GM18502 (cell line): ENCODE measurements at regions not wholly inside any gene's neighbourhood (a gene's known extent, or its start where the extent isn't known, plus 50 kb on each side); places are given as distances from the start of the nearest gene placed in this dataset.
"Not testable (repeated sequence)": the region's sequence is repeated elsewhere in the genome, so short reads cannot be mapped to it uniquely, and the experiment has no call there.

Source experiments
- ATAC-seq: cut with Tn5 transposase; IDR thresholded peaks from one replicate; pipeline ENCODE4 v1.9.1; 2021; ENCODE audit warnings: mild to moderate bottlenecking; ENCODE audit not compliant: unreplicated experiment, poor library complexity

DNA sequence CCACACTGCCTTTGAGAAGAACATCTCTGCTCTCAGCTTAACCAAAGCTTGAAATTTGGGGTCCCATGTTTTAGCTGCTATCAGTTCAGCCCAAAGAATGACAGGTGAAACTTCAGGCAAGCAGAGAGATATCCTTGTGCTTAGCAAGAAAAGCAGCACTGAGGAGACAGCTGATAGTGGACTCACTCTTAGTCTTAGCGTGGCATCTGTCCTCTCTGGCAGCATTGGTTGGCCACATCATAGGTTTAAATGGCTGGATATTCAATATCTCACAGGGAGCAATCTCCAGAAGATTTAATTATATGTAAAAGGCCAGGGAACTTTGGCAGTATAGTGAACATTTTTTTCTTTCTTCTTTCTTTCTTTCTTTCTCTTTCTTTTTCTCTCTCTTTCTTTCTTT lies 131.1 kb upstream of the SGK1 start:
- no peak for ATAC-seq

GRCh38 chr6:134447883-134448387 lies 130.0 kb upstream of the SGK1 start:
- ATAC-seq, result no peak

DNA sequence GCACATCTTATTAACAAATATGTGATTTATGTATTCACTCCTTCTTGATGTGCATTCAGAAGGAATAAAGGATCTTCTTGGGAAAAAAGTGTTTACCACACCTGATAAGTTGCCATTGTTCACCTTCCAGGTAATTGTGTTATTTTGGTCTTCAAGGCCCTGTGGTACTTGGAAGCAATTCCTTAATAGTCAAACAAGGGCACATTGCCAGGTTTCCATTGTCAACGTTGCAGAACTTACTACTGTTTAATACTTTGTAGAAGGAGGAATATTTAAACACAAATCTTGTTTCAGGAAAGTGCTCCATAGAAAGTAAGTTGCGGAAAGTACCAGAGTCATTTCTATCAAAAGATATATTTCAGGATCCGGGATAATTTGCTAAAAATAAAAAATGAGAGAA lies 129.5 kb upstream of the SGK1 start:
- ATAC-seq, result no peak

- ATAC-seq, result no peak
Measured at GRCh38 chr6:134446896-134447295, 129.0 kb upstream of the SGK1 start.

- no peak for ATAC-seq
Measured at GRCh38 chr6:134446218-134446848, 128.4 kb upstream of the SGK1 start.

DNA sequence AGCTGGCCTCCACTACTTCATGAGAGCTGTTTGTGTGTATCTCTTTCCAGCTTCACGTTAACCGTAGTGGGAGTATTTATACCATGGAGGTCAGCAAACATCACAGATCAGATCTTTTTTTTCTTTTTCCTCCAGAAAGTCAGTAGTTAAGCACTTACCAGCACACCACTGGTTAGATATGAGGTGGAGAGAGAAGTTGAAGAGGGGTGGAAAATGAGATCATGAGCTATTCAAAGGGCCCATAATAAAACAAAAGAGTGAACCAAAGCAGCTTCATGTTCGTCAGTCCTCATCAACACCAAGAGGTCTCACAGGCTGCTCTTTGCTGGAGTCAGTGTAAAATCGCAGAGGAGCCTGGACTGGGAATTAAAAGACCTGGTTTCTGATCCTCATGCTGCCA lies 125.1 kb upstream of the SGK1 start:
- ATAC-seq, result no peak

GRCh38 chr6:134442073-134442472 lies 124.2 kb upstream of the SGK1 start:
- no peak for ATAC-seq

DNA sequence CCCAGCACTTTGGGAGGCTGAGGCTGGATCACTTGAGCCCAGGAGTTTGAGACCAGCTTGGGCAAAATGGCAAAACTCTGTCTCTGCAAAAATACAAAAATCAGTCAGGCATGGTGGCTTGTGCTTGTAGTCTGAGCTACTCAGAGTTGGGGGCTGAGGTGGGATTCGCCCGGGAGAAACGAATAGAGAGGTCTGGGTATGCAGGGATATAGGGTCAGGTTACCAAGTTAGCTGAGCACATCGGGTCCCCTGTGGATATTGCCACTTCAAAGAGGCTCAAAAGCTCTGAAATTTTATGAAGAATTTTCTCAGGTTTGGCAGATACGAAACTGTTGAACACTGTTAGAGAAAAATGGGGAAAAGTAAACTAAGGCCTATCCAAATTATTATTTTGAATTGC lies 120.9 kb upstream of the SGK1 start:
- no peak for ATAC-seq

DNA sequence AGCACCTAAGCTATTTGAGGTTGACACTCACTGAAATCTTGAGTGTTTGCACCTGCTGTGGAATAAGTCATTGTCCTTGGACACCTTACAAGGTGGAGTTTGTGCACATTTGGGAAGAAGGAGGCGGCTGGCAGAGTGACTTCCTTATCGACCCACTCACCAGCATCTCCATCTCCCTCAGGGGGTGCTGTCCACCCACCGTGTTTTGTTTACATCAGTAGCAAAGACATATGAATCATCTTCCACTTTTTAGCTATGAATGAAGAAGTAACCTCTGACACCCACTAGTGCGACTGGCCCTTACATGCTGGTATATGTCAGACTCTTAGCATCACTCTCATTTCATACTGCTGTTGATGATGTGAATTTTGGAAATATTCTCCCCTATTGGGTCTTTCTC lies 119.5 kb upstream of the SGK1 start:
- ATAC-seq, result peak; percentile 48

GRCh38 chr6:134436950-134437349 lies 119.0 kb upstream of the SGK1 start:
- ATAC-seq, result peak; percentile 34

GRCh38 chr6:134436281-134436815 lies 118.4 kb upstream of the SGK1 start:
- ATAC-seq, result peak; percentile 92

- no peak for ATAC-seq
Measured at GRCh38 chr6:134435814-134436280, 117.9 kb upstream of the SGK1 start.

- no peak for ATAC-seq
Measured at GRCh38 chr6:134434019-134434942, 116.4 kb upstream of the SGK1 start.

DNA sequence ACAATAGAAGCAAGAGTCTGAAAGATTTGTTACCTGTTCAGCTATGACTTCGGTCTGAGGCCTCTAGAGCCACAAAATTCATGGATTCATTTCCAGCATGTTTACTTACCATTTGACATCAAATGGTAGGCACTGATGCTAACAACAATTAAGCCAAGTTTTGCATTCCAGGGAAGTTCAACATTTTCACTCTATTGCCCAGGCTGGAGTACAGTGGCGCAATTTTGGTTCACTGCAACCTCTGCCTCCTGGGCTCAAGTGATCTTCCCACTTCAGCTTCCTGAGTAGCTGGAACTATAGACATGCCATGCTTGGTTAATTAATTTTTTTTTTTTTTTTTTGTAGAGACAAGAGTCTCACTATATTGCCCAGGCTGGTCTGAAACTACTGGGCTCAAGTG lies 114.1 kb upstream of the SGK1 start:
- ATAC-seq, result no peak

GRCh38 chr6:134431421-134431859 lies 113.5 kb upstream of the SGK1 start:
- ATAC-seq, result no peak

DNA sequence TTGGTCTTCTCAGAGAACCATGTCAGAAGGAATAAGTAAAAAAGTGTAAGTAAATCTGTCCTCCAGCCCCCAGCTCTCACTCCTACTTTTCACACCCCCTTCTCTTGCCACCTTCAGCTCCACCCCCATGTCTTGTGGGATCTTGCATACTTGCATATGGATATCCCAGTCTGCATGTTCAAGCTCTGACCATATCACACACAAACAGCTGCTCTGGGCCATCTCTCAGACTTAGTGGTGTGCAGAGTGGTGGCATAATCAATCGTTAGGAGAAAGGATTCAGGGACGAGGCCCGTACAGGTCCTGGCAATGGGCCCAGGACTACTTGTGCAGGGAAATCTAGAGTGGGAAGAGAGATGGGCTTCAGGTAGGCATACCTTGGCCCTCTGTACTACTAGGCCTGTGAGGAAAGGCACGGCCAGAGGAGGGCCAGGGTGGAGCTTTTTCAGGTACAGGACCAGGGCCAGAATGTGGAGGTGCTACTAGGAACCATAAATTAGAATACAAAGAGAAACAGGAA lies 112.0 kb upstream of the SGK1 start:
- ATAC-seq, result no peak

- ATAC-seq, result no peak
Measured at GRCh38 chr6:134427721-134428120, 109.8 kb upstream of the SGK1 start.

GRCh38 chr6:134426623-134427022 lies 108.7 kb upstream of the SGK1 start:
- no peak for ATAC-seq

DNA sequence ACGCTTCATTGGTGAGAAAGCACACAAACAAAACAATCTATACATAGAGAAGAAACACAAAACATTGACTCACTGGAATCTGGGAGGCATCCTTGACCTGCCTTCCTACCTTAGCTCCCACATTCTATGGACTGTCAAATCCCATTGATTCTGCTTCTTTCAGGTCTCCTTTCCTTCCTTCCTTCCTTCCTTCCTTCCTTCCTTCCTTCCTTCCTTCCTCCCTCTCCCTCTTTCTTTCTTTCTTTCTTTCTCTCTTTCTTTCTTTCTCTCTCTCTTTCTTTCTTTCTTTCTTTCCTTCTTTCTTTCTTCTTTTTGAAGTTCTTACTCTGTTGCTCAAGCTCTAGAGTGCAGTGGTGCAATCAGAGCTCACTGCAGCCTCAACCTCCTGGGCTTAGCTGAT lies 108.0 kb upstream of the SGK1 start:
- not testable (repeated sequence) for ATAC-seq

DNA sequence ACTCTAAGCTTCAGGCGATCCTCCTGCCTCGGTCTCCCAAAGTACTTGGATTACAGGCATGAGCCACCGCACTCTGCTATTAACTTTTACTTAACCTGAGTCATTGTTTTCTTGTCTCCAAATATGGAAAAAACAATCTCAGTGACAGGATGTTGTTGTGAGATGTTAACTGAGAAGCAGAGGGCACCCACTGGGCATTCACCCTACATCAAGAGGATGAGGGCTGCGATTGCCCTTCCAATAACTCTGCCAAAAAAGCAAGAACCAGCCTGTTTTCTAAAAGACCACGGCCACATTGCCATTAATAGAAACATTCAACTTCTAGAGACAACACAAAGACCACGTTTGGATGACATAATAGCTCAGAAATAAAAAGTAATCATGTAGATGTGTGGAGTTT lies 107.6 kb upstream of the SGK1 start:
- ATAC-seq, result no peak

- no peak for ATAC-seq
Measured at GRCh38 chr6:134424798-134425170, 106.9 kb upstream of the SGK1 start.
